H9 (cell line): ENCODE measurements at regions not wholly inside any gene's neighbourhood (a gene's known extent, or its start where the extent isn't known, plus 50 kb on each side); places are given as distances from the start of the nearest gene placed in this dataset.

ENCODE experiments used
- DNase-seq: peaks from one replicate; pipeline ENCODE4 v3.0.0-alpha.2; 2017
- H2AFZ ChIP-seq: one replicate; pipeline ENCODE4 v1.6.1; 2013; ENCODE audit warnings: mild to moderate bottlenecking, low read length, control low read depth, moderate library complexity
- H2AK5ac ChIP-seq: 2 replicates; pipeline ENCODE4 v1.6.1; 2013; ENCODE audit warnings: low read length, control low read depth, mixed read lengths; ENCODE audit not compliant: insufficient read length
- H2BK120ac ChIP-seq: one replicate; pipeline ENCODE4 v1.6.1; 2013; ENCODE audit warnings: low read depth, mild to moderate bottlenecking, low read length, control low read depth, inconsistent platforms; ENCODE audit not compliant: poor library complexity, severe bottlenecking
- H2BK12ac ChIP-seq: 2 replicates; pipeline ENCODE4 v1.6.1; 2013; ENCODE audit warnings: low read length, control low read depth, mixed read lengths, low read depth; ENCODE audit not compliant: insufficient read length
- H2BK15ac ChIP-seq: 2 replicates; pipeline ENCODE4 v1.6.1; 2013; ENCODE audit warnings: low read depth, low read length, control low read depth
- H2BK20ac ChIP-seq: one replicate; pipeline ENCODE4 v1.6.1; 2013; ENCODE audit warnings: low read depth, mild to moderate bottlenecking, low read length, control low read depth, inconsistent platforms; ENCODE audit not compliant: poor library complexity, severe bottlenecking
- H2BK5ac ChIP-seq: 2 replicates; pipeline ENCODE4 v1.6.1; 2013; ENCODE audit warnings: low read length, control low read depth, mixed read lengths; ENCODE audit not compliant: insufficient read length
- H3K14ac ChIP-seq: 2 replicates; pipeline ENCODE4 v1.6.1; 2013; ENCODE audit warnings: low read length, control low read depth; ENCODE audit not compliant: insufficient read depth
- H3K18ac ChIP-seq: 2 replicates; pipeline ENCODE4 v1.6.1; 2013; ENCODE audit warnings: low read depth, mild to moderate bottlenecking, mixed read lengths, low read length, control low read depth; ENCODE audit not compliant: insufficient read length
- H3K23ac ChIP-seq: 2 replicates; pipeline ENCODE4 v1.6.1; 2013; ENCODE audit warnings: low read length, control low read depth, mixed read lengths, low read depth; ENCODE audit not compliant: insufficient read length
- H3K23me2 ChIP-seq: 2 replicates; pipeline ENCODE4 v1.6.1; 2013; ENCODE audit warnings: low read depth, mild to moderate bottlenecking, mixed read lengths, low read length, control low read depth; ENCODE audit not compliant: insufficient read length, poor library complexity, severe bottlenecking
- H3K27ac ChIP-seq: 2 replicates; pipeline ENCODE4 v1.5.1; 2013; ENCODE audit warnings: low read length, control low read depth, mixed read lengths, low read depth; ENCODE audit not compliant: insufficient read length
- H3K27me3 ChIP-seq: 2 replicates; pipeline ENCODE4 v1.6.1; 2013; ENCODE audit warnings: low read length, control low read depth, inconsistent platforms; ENCODE audit not compliant: insufficient read depth
- H3K4ac ChIP-seq: 2 replicates; pipeline ENCODE4 v1.6.1; 2013; ENCODE audit warnings: low read depth, mild to moderate bottlenecking, control low read depth, inconsistent platforms, low read length, moderate library complexity
- H3K4me1 ChIP-seq: 2 replicates; pipeline ENCODE4 v1.6.1; 2013; ENCODE audit warnings: low read length, control low read depth, inconsistent platforms; ENCODE audit not compliant: insufficient read depth
- H3K4me2 ChIP-seq: 2 replicates; pipeline ENCODE4 v1.6.1; 2013; ENCODE audit warnings: low read length, control low read depth, mixed read lengths; ENCODE audit not compliant: insufficient read length, insufficient read depth
- H3K56ac ChIP-seq: 2 replicates; pipeline ENCODE4 v1.6.1; 2013; ENCODE audit warnings: low read depth, mild to moderate bottlenecking, mixed read lengths, low read length, control low read depth; ENCODE audit not compliant: insufficient read length
- H3K79me1 ChIP-seq: 2 replicates; pipeline ENCODE4 v1.6.1; 2013; ENCODE audit warnings: low read depth, mild to moderate bottlenecking, moderate library complexity, low read length, control low read depth, inconsistent platforms; ENCODE audit not compliant: insufficient read depth, poor library complexity, severe bottlenecking
- H3K79me2 ChIP-seq: 2 replicates; pipeline ENCODE4 v1.6.1; 2013; ENCODE audit warnings: low read length, control low read depth, inconsistent platforms; ENCODE audit not compliant: insufficient read depth
- H3K9ac ChIP-seq: 2 replicates; pipeline ENCODE4 v1.6.1; 2013; ENCODE audit warnings: low read length, control low read depth, mixed read lengths; ENCODE audit not compliant: insufficient read length; ENCODE audit errors: extremely low read depth
- H3K9me3 ChIP-seq: one replicate; pipeline ENCODE4 v1.6.1; 2013; ENCODE audit warnings: low read depth, low read length, inconsistent platforms; ENCODE audit not compliant: control insufficient read depth
- H3T11ph ChIP-seq: one replicate; pipeline ENCODE4 v1.6.1; 2013; ENCODE audit warnings: mild to moderate bottlenecking, low read length, control low read depth, inconsistent platforms
- H4K20me1 ChIP-seq: one replicate; pipeline ENCODE4 v1.6.1; 2013; ENCODE audit not compliant: control insufficient read depth, insufficient read length, insufficient read depth
- H4K5ac ChIP-seq: 2 replicates; pipeline ENCODE4 v1.6.1; 2013; ENCODE audit warnings: low read depth, mild to moderate bottlenecking, mixed read lengths, low read length, control low read depth; ENCODE audit not compliant: insufficient read length
- H4K8ac ChIP-seq: replicated peaks from 2 replicates; pipeline ENCODE4 v1.6.1; 2013; ENCODE audit warnings: low read length, control low read depth, mixed read lengths, low read depth; ENCODE audit not compliant: insufficient read length
- H4K91ac ChIP-seq: 2 replicates; pipeline ENCODE4 v1.6.1; 2013; ENCODE audit warnings: low read depth, mild to moderate bottlenecking, moderate library complexity, mixed read lengths, low read length, control low read depth; ENCODE audit not compliant: insufficient read length
- H3K27ac Mint-ChIP-seq, 3 experiments: 2 replicates in 2 of 3; 3 replicates in 1 of 3; pipeline ENCODE4 v1.8.0; 2020 to 2021; ENCODE audit warnings: mixed read lengths in 3 of 3, mild to moderate bottlenecking in 1 of 3, moderate library complexity in 1 of 3
- H3K27me3 Mint-ChIP-seq: 2 replicates; pipeline ENCODE4 v1.8.0; 2021; ENCODE audit warnings: low read depth, mild to moderate bottlenecking, moderate library complexity, mixed read lengths
- H3K36me3 Mint-ChIP-seq, 3 experiments: 2 replicates in 2 of 3; 3 replicates in 1 of 3; pipeline ENCODE4 v1.8.0; 2020 to 2021; ENCODE audit warnings: low read depth in 3 of 3, mixed read lengths in 3 of 3; ENCODE audit not compliant: insufficient read depth in 1 of 3
- H3K4me1 Mint-ChIP-seq, 2 experiments: 2 replicates each; pipeline ENCODE4 v1.8.0; 2020; ENCODE audit warnings: mixed read lengths in 2 of 2
- H3K4me3 Mint-ChIP-seq, 2 experiments: 2 replicates in 1 of 2; 3 replicates in 1 of 2; pipeline ENCODE4 v1.8.0; 2020 to 2021; ENCODE audit warnings: mild to moderate bottlenecking in 2 of 2, mixed read lengths in 2 of 2, moderate library complexity in 1 of 2
- H3K9me3 Mint-ChIP-seq, 2 experiments: 2 replicates in 1 of 2; 3 replicates in 1 of 2; pipeline ENCODE4 v1.8.0; 2020; ENCODE audit warnings: mild to moderate bottlenecking in 2 of 2, mixed read lengths in 2 of 2, moderate library complexity in 1 of 2
- WGBS: extraction: QIAGEN DNeasy Blood & Tissue Kit; methylation state at CpG from one replicate; pipeline ENCODE4 v1.1.7; 2013; ENCODE audit warnings: missing lambda C conversion rate, low lambda C conversion rate, mixed read lengths; ENCODE audit not compliant: insufficient read length; ENCODE audit errors: extremely low coverage; 5-methylcytosine and 5-hydroxymethylcytosine counted together
- TF ChIP-seq, protein P1 (sequence below): fragments of 200-600 bp; sonication (generic); conservative IDR thresholded peaks from 3 replicates; pipeline ENCODE4 v1.8.0; 2021; ENCODE audit warnings: antibody characterized with exemption, mild to moderate bottlenecking

DNA sequence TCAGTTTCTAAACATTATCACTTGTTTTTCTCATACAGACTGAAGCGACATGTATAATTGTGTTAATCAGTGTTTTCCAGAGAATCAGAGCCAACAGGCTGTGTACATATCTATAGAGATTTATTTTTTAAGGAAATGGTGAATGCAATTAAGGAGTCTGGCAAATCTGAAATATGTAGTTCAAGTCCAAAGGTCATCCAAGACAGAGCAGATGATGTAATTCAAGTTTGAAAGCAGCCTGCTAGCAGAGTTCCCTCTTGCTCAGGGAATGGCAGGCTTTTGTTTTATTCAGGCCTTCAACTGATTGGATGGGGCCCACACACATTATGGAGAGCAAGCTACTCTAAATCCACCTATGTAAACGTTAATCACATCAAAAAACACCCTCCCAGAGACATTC, 282.6 kb downstream of the CBLN2 start:
- Histone ChIP-seq H2AFZ (no peak overlapping the region), H2BK120ac (no peak overlapping the region), H4K8ac (no peak overlapping the region), H4K5ac (no peak overlapping the region), H3K4me2 (no peak overlapping the region), H2BK15ac (no peak overlapping the region), H3K79me1 (no peaks in the 10 kb centered on the region), H4K91ac (no peak overlapping the region), H3K9me3 (no peaks in the 10 kb centered on the region), H3K4ac (no peak overlapping the region), H3K79me2 (no peaks in the 10 kb centered on the region), H2BK12ac (no peak overlapping the region), H4K20me1 (no peaks in the 10 kb centered on the region), H3K23me2 (no peaks in the 10 kb centered on the region), H2BK5ac (no peak overlapping the region), H3K14ac (no peak overlapping the region), H3K27me3 (no peaks in the 10 kb centered on the region), H3K56ac (no peak overlapping the region), H3K27ac (no peak overlapping the region), H3K9ac (no peak overlapping the region), H3T11ph (no peak overlapping the region), H3K23ac (no peak overlapping the region), H2AK5ac (no peak overlapping the region), H3K4me1 (no peaks in the 10 kb centered on the region), H2BK20ac (no peak overlapping the region), H3K18ac (no peak overlapping the region)
- Mint-ChIP-seq H3K4me3 (no peak overlapping the region), H3K36me3 (no peaks in the 10 kb centered on the region), H3K27ac (no peak overlapping the region), H3K9me3 (no peaks in the 10 kb centered on the region), H3K27me3 (no peaks in the 10 kb centered on the region), H3K4me1 (peaks cover 0 to 3% of the 10 kb centered on the region in 2 experiments; a peak in 1 of 4 replicates)
- DNase-seq: no peak
- TF ChIP-seq, protein P1, sequence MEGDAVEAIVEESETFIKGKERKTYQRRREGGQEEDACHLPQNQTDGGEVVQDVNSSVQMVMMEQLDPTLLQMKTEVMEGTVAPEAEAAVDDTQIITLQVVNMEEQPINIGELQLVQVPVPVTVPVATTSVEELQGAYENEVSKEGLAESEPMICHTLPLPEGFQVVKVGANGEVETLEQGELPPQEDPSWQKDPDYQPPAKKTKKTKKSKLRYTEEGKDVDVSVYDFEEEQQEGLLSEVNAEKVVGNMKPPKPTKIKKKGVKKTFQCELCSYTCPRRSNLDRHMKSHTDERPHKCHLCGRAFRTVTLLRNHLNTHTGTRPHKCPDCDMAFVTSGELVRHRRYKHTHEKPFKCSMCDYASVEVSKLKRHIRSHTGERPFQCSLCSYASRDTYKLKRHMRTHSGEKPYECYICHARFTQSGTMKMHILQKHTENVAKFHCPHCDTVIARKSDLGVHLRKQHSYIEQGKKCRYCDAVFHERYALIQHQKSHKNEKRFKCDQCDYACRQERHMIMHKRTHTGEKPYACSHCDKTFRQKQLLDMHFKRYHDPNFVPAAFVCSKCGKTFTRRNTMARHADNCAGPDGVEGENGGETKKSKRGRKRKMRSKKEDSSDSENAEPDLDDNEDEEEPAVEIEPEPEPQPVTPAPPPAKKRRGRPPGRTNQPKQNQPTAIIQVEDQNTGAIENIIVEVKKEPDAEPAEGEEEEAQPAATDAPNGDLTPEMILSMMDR: no peak
- no CpG with 5 or more reads among the region's 2 CpGs for WGBS
